Gastrocnemius medialis (tissue), 4 donors: ENCODE measurements at regions not wholly inside any gene's neighbourhood (a gene's known extent, or its start where the extent isn't known, plus 50 kb on each side); places are given as distances from the start of the nearest gene placed in this dataset.

Experiments used
- CTCF ChIP-seq, 5 experiments: fragments of 450-650 bp in 3 of 5; fragments of 200-600 bp in 2 of 5; sonication (generic) in 2 of 5; IDR thresholded peaks in 4 of 5; conservative IDR thresholded peaks in 1 of 5; 1 replicate in 4 of 5; 2 replicates in 1 of 5; pipeline ENCODE4 v1.5.1; 2016 to 2019; ENCODE audit warnings: antibody characterized with exemption in 5 of 5, mild to moderate bottlenecking in 3 of 5, moderate library complexity in 3 of 5
- POLR2A ChIP-seq, 2 donors: fragments of 450-650 bp; IDR thresholded peaks; one replicate each; pipeline ENCODE4 v1.6.1; 2017; ENCODE audit warnings: antibody characterized with exemption in 2 of 2, mild to moderate bottlenecking in 2 of 2, moderate library complexity in 2 of 2

GRCh38 chr13:31853643-31854326 lies 114.5 kb downstream of the RXFP2 start:
- TF ChIP-seq CTCF (IDR thresholded peaks at IDR 0.05 in 4 of 5, conservative IDR thresholded peaks at IDR 0.05 in 1 of 5) (no peak), POLR2A (IDR thresholded peaks at IDR 0.05) (no peak)
